Stimulated activated CD4-positive, alpha-beta T cell treated with anti-CD3 and anti-CD28 coated beads, Interleukin-15, amount 100 ng/mL, for 48 hours (primary cell): ENCODE measurements at regions not wholly inside any gene's neighbourhood (a gene's known extent, or its start where the extent isn't known, plus 50 kb on each side); places are given as distances from the start of the nearest gene placed in this dataset.

Experiments used
- DNase-seq, 2 donors: peaks; one replicate each; pipeline ENCODE4 v3.0.0-alpha.2; 2020; ENCODE audit warnings: low read depth in 2 of 2

GRCh38 chr17:79370126-79370525 is 240.7 kb downstream of the RBFOX3 start:
- DNase-seq: no peak

- DNase-seq: no peak
Measured at GRCh38 chr17:79369532-79369931, 241.3 kb downstream of the RBFOX3 start.

GRCh38 chr17:79369001-79369400 is 241.8 kb downstream of the RBFOX3 start:
- DNase-seq: no peak

GRCh38 chr17:79368521-79368920 is 242.3 kb downstream of the RBFOX3 start:
- no peak for DNase-seq

- no peak for DNase-seq
Measured at GRCh38 chr17:79366988-79367571, 243.8 kb downstream of the RBFOX3 start.

- DNase-seq: no peak
Measured at GRCh38 chr17:79365836-79366770, 244.7 kb downstream of the RBFOX3 start.

- no peak for DNase-seq
Measured at GRCh38 chr17:79365351-79365750, 245.5 kb downstream of the RBFOX3 start.

- DNase-seq: no peak
Measured at GRCh38 chr17:79364315-79365094, 246.3 kb downstream of the RBFOX3 start.

- no peak for DNase-seq
Measured at GRCh38 chr17:79363552-79364275, 247.1 kb downstream of the RBFOX3 start.

GRCh38 chr17:79362772-79363305 is 248.0 kb downstream of the RBFOX3 start:
- DNase-seq: no peak

GRCh38 chr17:79361873-79362771 is 248.7 kb downstream of the RBFOX3 start:
- DNase-seq: no peak

- DNase-seq: no peak
Measured at GRCh38 chr17:79361221-79361734, 249.6 kb downstream of the RBFOX3 start.

GRCh38 chr17:79360196-79360595 is 250.7 kb downstream of the RBFOX3 start:
- no peak for DNase-seq

GRCh38 chr17:79356839-79357447 is 253.9 kb downstream of the RBFOX3 start:
- DNase-seq: no peak

- DNase-seq: no peak
Measured at GRCh38 chr17:79355165-79355564, 255.7 kb downstream of the RBFOX3 start.

GRCh38 chr17:79354173-79354820 is 256.6 kb downstream of the RBFOX3 start:
- no peak for DNase-seq

GRCh38 chr17:79353548-79353947 is 257.3 kb downstream of the RBFOX3 start:
- DNase-seq: no peak

GRCh38 chr17:79353016-79353415 is 257.8 kb downstream of the RBFOX3 start:
- no peak for DNase-seq

GRCh38 chr17:79350533-79350932 is 260.3 kb downstream of the RBFOX3 start:
- no peak for DNase-seq
